Suprapubic skin (tissue), 4 donors: ENCODE measurements at regions not wholly inside any gene's neighbourhood (a gene's known extent, or its start where the extent isn't known, plus 50 kb on each side); places are given as distances from the start of the nearest gene placed in this dataset.
A peak's percentile ranks its signal among the peaks of the same experiment; 100 is the strongest.

Source experiments
- DNase-seq, 2 donors: peaks; one replicate each; pipeline ENCODE4 v3.0.0-alpha.2; 2019; ENCODE audit warnings: low spot score in 2 of 2
- H3K27ac ChIP-seq: fragments of 200-600 bp; sonication (generic); one replicate; pipeline ENCODE4 v1.5.1; 2019
- H3K27me3 ChIP-seq: fragments of 200-600 bp; sonication (generic); one replicate; pipeline ENCODE4 v1.5.1; 2019
- H3K36me3 ChIP-seq: fragments of 200-600 bp; sonication (generic); one replicate; pipeline ENCODE4 v1.5.1; 2019
- H3K4me1 ChIP-seq: fragments of 200-600 bp; sonication (generic); one replicate; pipeline ENCODE4 v1.5.1; 2019
- H3K4me3 ChIP-seq: fragments of 200-600 bp; sonication (generic); one replicate; pipeline ENCODE4 v1.5.1; 2019; ENCODE audit warnings: mild to moderate bottlenecking
- H3K9me3 ChIP-seq: fragments of 200-600 bp; sonication (generic); one replicate; pipeline ENCODE4 v1.5.1; 2019
- EP300 ChIP-seq: sonication (generic); formaldehyde crosslinking; IDR thresholded peaks from one replicate; pipeline ENCODE4 v1.6.1; 2017; ENCODE audit warnings: antibody characterized with exemption
- POLR2A ChIP-seq, 2 donors: fragments of 450-650 bp; IDR thresholded peaks; one replicate each; pipeline ENCODE4 v1.6.1; 2017; ENCODE audit warnings: antibody characterized with exemption in 2 of 2, mild to moderate bottlenecking in 2 of 2, moderate library complexity in 2 of 2
- POLR2AphosphoS5 ChIP-seq, 3 donors: sonication (generic); formaldehyde crosslinking; IDR thresholded peaks; one replicate each; pipeline ENCODE4 v1.6.1; 2017; ENCODE audit warnings: antibody characterized with exemption in 3 of 3
- WGBS: methylation state at CpG from one replicate; pipeline ENCODE4 v1.1.5; 2018; 5-methylcytosine and 5-hydroxymethylcytosine counted together
- TF ChIP-seq, protein P1 (sequence below), 2 donors: fragments of 200-600 bp in 1 of 2; fragments of 450-650 bp in 1 of 2; sonication (generic) in 1 of 2; IDR thresholded peaks; one replicate each; pipeline ENCODE4 v1.5.1; 2016 to 2019; ENCODE audit warnings: antibody characterized with exemption in 2 of 2, mild to moderate bottlenecking in 1 of 2, moderate library complexity in 1 of 2

DNA sequence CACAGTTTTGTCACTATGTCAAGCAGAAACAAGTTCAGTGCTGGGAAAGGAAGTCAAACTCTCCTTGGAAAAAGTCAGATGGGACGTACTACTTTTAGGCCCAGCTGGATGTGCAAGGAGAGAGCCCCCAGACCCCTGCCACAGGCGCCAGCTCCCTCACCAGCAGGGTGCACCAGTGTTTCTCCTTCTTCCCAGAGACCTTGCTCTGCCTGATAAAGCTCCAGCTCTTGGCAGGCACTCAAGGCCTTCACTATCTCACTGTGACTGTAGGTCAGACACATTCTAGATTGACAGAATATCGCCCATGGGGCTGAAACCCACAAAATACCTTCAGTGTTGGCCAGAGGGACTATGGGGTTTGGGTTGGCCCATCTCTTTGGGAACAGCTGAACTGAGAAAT, 54.8 kb upstream of the CHRNB4 start:
- H3K27me3 ChIP-seq = no peaks in the 10 kb centered on the region
- no peaks in the 10 kb centered on the region for H3K36me3 ChIP-seq
- H3K4me3 ChIP-seq = no peak overlapping the region
- H3K9me3 ChIP-seq = no peaks in the 10 kb centered on the region
- WGBS = 64% methylated on average over 3 of the region's 3 CpGs
- H3K27ac ChIP-seq = no peak overlapping the region
- TF ChIP-seq, protein P1, sequence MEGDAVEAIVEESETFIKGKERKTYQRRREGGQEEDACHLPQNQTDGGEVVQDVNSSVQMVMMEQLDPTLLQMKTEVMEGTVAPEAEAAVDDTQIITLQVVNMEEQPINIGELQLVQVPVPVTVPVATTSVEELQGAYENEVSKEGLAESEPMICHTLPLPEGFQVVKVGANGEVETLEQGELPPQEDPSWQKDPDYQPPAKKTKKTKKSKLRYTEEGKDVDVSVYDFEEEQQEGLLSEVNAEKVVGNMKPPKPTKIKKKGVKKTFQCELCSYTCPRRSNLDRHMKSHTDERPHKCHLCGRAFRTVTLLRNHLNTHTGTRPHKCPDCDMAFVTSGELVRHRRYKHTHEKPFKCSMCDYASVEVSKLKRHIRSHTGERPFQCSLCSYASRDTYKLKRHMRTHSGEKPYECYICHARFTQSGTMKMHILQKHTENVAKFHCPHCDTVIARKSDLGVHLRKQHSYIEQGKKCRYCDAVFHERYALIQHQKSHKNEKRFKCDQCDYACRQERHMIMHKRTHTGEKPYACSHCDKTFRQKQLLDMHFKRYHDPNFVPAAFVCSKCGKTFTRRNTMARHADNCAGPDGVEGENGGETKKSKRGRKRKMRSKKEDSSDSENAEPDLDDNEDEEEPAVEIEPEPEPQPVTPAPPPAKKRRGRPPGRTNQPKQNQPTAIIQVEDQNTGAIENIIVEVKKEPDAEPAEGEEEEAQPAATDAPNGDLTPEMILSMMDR (IDR thresholded peaks at IDR 0.05) = no peak
- no peak for TF ChIP-seq EP300
- no peak for TF ChIP-seq POLR2A (IDR thresholded peaks at IDR 0.05)
- no peak for TF ChIP-seq POLR2AphosphoS5 (IDR thresholded peaks at IDR 0.05)
- no peak for DNase-seq
- H3K4me1 ChIP-seq = no peaks in the 10 kb centered on the region

DNA sequence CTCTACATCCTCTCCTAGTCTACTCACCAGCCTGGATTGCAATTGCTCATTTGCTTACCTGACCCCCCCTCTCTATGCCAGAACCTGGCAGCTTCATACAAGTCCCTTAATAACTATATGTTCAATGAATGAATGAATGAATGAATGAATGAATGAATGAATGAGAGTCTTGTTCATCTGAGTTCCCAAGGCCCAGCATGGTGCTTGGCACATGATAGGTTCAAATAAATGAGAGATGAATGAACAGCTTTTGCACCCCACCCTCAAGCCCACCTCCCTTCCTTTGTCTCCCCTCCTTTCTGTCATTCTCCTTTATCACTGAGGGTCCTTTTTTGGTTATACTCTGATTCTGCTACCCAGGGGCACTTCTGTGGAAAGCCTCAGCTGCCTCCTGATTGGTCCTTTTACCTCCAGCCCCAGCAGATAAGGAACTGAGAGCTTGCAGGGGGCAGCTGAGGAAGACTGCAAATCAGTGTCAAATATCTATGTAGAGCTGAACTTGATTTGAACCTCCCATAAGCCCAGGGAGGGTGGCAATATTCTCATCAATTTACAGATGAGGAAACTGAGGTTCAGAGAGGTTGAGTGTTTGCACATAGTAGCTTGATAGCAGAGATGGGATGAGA, 54.1 kb upstream of the CHRNB4 start:
- Histone ChIP-seq H3K9me3 (no peaks in the 10 kb centered on the region), H3K36me3 (no peaks in the 10 kb centered on the region), H3K27ac (no peak overlapping the region), H3K4me3 (no peak overlapping the region), H3K27me3 (no peaks in the 10 kb centered on the region), H3K4me1 (no peaks in the 10 kb centered on the region)
- TF ChIP-seq POLR2A (IDR thresholded peaks at IDR 0.05) (no peak), EP300 (no peak), POLR2AphosphoS5 (IDR thresholded peaks at IDR 0.05) (no peak)
- TF ChIP-seq, protein P1 (IDR thresholded peaks at IDR 0.05) = no peak
- no peak for DNase-seq

DNA sequence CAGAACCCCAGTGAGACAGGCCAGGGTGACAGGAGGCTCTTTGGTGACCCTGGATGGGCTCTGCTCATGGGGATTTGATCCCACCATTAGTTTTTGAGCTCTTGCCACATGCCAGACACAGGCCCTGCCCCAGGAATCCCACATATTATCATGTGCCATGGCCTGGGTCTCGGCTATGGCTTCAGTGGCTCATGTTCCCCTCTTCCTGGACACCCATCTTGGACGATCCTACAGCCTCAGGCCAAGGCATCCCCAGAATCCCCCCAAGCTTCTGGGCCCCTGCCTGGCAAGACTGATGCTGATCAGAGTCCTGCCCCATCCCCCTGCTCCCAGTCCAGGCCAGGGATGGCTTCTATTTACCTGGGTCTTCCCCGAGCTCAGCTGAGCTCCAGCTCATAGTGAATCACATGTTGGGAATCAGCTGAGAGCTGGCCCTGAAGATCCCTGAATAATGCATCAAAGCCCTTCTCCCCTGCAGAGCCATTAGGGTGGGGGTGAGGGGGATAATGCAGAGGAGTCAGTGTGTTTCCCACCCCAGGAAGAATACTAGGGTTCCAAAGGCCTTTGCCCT, 50.9 kb upstream of the CHRNB4 start:
- no peak overlapping the region for H3K27ac ChIP-seq
- H3K4me3 ChIP-seq = no peak overlapping the region
- H3K9me3 ChIP-seq = no peaks in the 10 kb centered on the region
- no peaks in the 10 kb centered on the region for H3K4me1 ChIP-seq
- DNase-seq = peak in 1 of 2 donors; percentile 54
- no peak for TF ChIP-seq POLR2A (IDR thresholded peaks at IDR 0.05)
- no peak for TF ChIP-seq EP300
- no peak for TF ChIP-seq POLR2AphosphoS5 (IDR thresholded peaks at IDR 0.05)
- TF ChIP-seq, protein P1 (IDR thresholded peaks at IDR 0.05) = no peak
- 100% methylated on average over 1 of the region's 3 CpGs for WGBS
- no peaks in the 10 kb centered on the region for H3K36me3 ChIP-seq
- no peaks in the 10 kb centered on the region for H3K27me3 ChIP-seq

DNA sequence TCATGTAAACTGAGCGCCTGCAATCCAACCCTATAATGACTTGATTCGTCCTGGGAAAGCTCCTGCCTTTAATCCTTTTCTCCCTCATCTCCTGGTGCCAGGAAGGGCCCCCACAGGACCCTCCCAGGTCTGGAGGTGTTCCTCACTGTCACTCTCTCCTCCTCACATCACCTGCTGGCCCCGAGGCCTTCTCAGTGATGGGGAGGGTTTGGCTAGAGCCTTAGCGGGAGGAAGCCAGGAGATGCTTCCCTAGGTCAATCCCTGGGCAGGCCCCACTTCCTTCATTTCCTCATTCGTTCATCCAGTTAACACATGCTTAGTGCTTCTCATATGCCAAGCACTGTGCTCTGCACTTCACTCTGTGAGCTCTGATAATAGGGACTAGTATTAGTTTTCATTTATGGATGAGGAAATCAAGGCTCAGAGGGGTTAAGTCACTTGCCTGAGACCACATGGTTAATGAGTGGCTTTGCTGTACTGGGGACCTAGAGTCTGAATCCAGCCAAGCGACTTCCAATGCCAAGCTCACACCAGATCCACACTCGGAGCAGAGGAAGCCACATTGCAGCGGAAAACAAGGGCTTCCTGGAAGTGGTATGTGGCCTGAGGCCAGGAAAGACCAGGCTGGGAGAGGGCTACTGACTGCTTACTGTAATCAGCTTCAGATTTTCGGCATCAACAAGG, 50.3 kb upstream of the CHRNB4 start:
- Histone ChIP-seq H3K9me3 (no peaks in the 10 kb centered on the region), H3K36me3 (no peaks in the 10 kb centered on the region), H3K27ac (no peak overlapping the region), H3K4me3 (no peak overlapping the region), H3K27me3 (no peaks in the 10 kb centered on the region), H3K4me1 (no peaks in the 10 kb centered on the region)
- TF ChIP-seq, protein P1 (IDR thresholded peaks at IDR 0.05) = no peak
- TF ChIP-seq POLR2AphosphoS5 (IDR thresholded peaks at IDR 0.05) (no peak), EP300 (no peak), POLR2A (IDR thresholded peaks at IDR 0.05) (no peak)
- WGBS = 51% methylated on average over 8 of the region's 9 CpGs
- DNase-seq = peak in 1 of 2 donors; percentile 53
